NCI-H226 (cell line): ENCODE measurements at regions not wholly inside any gene's neighbourhood (a gene's known extent, or its start where the extent isn't known, plus 50 kb on each side); places are given as distances from the start of the nearest gene placed in this dataset.
"Not testable (repeated sequence)": the region's sequence is repeated elsewhere in the genome, so short reads cannot be mapped to it uniquely, and the experiment has no call there.

Source experiments
- DNase-seq: peaks from one replicate; pipeline ENCODE4 v3.0.0-alpha.2; 2015

DNA sequence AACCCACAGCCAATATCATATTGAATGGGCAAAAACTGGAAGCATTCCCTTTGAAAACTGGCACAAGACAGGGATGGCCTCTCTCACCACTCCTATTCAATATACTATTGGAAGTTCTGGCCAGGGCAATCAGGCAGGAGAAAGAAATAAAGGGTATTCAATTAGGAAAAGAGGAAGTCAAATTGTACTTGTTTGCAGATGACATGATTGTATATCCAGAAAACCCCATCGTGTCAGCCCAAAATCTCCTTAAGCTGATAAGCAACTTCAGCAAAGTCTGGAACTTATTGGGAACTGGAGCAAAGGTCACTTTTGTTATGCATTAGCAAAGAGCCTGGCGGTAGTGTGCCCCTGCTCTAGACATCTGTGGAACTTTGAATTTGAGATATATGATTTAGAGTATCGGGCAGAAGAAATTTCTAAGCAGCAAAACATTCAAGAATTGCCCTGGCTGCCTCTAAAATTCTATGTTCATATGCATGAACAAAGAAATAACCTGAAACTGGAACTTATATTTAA lies 53.4 kb upstream of the PSMA1 start:
- not testable (repeated sequence) for DNase-seq

DNA sequence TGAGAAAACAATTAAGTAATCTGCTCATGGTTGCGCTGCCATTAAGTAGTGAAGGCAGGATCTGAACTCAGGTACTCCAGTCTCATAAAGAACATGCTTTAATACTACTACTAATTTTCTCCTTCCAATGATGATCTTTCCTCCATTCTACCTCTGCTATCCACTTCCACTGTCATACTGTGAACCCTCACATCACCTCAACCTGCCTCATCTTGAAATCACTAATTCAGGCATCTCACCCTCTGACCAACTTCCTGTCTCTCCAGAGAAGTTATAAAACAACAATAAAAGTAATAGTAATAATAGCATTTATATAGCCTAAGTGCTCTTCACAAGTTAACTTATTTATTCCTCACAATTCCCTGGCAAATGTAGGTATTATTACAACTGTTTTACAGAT lies 57.1 kb upstream of the PSMA1 start:
- DNase-seq: no peak

DNA sequence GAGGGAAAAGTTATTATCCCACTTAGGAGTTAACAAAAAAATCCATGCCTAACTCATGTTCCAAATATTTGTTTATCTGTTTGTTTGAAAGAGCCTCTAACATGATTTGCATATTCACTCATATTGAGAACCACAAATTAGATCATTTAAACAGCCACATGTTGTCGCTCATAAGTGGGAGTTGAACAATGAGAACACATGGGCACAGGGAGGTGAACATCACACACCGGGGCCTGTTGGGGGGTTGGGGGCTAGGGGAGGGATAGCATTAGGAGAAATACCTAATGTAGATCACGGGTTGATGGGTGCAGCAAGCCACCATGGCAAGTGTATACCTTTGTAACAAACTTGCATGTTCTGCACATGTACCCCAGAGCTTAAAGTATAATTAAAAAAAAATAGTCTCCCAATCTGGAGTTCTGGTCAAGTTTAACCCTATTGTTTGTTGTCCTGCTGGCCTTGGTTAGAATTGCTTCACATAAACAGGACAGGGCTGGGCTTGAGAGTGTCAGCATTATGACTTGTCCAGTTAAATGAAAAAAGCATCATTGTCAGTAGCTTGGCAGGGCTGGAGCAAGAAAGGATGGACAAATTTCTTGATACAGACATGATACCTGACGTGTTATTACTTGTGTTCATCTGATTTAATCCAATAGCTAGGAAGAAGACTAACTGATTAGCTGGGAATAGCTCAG lies 57.8 kb upstream of the PSMA1 start:
- no peak for DNase-seq

DNA sequence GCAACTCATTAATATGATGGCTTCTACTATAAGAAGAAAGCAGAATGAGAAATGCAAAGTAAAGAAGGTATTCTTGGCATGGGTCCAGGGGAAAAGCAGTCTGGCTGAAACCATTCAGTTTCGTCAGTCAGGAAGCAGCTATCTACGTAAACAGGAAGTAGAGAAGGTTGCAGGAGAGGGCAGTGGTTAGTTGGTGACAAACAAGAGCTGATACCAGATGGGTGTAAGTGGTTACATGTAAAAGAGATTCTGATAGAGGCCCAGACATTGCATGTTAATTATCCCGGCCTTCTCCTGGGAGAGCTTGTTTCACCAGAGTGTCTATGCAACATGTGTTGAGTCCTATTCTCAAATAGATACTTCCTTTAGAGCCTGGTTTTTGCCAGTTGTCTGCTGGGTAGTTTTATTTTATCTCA lies 58.4 kb upstream of the PSMA1 start:
- peak; percentile 19 for DNase-seq

DNA sequence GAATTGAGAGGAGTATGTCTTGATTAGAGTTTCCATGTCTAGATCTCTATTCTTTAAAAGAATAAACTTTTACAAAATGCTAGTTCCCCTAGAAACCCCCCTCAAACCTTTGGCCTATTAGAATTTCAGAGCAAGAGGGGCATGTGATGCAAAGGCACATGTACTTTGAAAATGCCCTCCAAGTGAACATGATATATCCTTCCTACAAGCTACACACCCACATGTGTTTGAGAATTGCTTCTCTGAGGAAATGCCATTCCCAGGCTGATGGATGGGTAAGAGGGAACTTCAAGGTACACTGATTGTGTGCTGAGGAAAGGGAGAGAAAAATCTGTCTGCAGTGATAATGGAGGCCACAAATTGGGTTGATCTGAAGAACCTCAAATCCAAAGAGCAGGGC lies 59.5 kb upstream of the PSMA1 start:
- no peak for DNase-seq

DNA sequence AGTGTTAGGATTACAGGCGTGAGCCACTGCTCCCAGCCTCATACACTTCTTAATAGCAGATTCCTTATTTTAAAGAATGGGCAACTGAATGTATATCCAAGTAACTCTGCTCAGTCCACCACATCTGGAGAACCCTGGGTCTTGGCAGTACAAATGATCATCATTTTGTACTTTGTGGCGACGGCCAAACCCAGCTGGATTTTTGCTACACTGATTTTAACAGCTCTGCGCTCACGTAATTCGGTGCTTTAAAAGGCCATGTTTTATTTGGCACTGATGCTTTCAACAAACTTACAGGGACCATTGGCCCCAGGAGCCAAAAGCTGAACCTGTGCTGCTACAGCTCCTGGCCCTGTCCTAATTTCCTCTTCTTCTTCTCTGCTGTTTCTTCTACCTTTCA lies 60.8 kb upstream of the PDE3B start:
- no peak for DNase-seq

DNA sequence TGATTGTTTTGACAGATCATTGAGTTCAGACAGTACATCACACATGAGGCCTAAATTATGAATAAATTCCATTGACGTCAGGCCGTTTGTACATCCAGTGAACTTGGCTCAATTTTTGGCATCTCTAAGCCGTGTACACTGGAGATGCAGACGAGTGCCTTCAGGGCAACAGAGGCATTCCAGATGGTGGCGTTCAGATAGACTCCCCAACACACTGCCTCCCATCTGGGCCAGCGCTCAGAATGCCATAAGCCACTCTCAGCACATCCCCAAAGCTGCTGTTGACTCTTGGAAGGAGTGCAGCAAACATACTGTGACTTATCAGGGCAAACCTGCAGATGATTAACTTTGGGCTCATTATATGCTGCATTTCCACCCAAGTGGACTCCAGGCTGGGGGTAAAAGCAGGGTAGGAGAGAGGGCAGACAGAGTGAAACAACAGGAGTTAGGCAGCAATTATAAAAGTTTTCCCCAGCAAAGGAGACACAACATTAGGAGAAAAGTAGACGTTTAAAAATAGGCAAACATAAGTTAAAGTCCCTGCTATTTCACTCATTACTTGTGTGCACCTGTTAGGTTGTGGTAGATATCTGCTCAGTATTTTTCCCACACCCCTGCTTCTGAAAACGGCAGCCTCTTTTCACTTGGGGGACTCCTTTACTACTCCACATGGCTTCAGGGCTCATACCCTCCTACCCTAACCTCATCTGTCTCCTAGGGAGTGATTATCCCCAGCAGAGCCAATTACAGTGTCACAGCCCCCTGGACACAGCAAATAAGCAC lies 60.2 kb upstream of the PDE3B start:
- DNase-seq: no peak

DNA sequence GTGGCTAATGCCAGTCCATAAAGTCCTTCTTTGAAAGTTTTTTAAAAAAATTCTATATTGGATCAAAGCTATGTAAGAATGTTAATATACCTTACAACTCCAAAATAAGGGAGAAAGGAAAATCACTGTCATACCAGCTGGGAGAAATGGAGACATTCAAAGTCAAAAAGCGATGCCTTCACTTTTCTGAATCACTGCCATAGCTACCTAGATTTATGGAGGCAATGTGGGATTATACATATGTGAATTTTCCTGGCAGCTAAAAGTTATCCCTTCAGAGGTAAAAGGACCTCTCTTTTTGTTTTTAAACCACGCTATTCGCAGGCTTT lies 59.6 kb upstream of the PDE3B start:
- no peak for DNase-seq

DNA sequence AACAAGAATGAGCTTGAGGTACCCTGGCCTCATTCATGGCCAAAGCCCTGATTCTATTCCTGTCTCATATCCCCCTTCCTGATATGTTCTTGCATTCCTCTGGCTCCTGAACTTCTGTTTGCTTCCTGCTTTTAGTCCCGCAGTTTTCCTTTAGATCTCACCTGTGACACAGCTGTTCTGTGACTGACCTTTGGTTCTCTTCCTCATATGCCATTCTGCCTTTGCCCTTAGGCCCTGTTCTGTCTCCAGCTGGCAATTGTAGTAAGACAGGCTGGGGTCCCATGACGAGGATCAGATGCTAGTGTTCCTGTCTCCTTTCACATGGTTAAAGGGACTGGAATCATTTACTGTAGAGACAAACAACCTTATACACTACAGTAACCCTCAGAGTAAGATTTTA lies 59.0 kb upstream of the PDE3B start:
- no peak for DNase-seq

DNA sequence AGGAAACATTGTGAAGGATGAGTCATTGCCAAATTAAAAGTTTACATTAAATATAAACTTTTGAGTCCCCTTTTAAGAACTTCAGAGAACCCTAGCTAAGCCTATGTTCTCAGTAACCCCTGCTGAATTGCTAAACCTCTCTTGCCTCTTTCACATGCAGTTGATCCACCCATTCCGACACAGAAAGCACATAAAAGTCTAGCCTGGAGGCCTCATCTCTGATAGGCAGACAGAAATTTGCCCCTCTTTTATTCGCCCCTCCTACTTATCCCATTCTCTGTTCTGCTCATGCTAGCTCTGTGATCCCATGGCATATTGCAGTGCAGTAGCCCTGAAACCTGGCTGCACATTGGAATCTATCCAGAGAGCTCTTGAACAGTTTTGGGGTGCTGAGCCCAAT lies 58.2 kb upstream of the PDE3B start:
- DNase-seq: no peak

DNA sequence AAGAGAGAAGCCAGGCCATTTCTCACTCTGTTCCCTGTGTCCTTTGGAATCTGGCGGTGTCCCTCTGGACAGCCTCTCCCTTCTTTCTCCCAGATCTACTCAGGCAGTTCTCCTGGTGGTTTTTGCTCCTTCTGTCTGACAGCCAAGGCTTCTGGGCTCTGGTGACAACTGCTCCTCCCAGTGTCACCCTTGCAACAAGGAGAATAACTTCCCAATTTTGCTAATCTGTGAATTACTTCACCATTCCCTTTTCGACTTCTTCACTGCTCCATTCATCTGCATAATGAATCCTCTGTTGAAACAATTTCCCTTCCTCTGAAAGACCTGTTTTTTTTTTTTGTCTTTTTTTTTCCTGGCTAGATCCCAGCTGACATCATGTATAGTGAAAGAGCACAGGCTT lies 56.3 kb upstream of the PDE3B start:
- no peak for DNase-seq

DNA sequence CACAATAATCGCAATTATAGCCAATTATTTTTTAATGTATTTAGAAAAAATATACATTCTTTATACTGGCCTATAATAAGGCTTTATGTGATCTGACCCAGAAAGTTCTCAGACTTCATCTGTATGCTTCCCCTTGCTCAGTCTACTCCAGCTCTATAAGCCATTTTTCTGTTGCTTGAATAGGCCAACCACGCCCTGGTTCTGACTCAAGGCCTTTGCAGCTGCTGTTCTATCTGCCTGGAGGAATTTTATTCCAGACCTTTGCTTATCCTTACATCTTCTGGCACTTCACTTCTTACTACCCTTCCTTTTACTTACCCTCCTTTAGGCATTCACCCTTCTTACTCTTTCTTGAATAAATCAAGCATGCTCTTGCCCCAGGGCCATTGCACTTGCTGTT lies 54.9 kb upstream of the PDE3B start:
- no peak for DNase-seq

DNA sequence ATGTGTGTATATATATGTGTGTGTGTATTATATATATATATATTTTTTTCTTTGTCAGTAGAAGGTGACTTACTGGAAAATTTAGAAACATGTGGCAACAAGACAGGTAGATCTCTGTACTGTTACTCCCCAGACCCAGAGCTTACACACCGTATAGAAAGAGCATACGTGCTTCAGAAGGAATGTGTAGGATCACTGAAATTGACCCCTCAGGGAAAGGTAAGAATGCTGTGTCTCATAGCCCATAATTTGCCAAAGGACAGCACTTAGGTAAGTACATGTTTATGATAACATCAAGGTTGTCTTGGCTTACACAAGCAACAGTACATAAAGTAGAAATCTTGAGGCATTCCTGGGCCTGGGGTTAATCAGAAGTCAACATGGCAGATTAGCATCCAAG lies 54.2 kb upstream of the PDE3B start:
- DNase-seq: no peak

DNA sequence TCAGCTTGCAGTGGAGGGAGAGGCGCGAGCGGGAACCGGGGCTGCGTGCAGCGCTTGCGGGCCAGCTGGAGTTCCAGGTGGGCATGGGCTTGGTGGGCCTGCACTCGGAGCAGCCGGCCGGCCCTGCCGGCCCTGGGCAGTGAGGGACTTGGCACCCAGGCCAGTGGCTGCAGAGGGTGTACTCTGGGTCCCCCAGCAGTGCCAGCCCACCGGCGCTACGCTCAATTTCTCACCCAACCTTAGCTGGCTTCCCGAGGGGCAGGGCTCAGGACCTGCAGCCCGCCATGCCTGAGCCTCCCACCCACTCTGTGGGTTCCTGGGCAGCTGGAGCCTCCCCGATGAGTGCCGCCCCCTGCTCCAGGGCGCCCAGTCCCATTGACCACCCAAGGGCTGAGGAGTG lies 52.6 kb upstream of the PDE3B start:
- DNase-seq: not testable (repeated sequence)

DNA sequence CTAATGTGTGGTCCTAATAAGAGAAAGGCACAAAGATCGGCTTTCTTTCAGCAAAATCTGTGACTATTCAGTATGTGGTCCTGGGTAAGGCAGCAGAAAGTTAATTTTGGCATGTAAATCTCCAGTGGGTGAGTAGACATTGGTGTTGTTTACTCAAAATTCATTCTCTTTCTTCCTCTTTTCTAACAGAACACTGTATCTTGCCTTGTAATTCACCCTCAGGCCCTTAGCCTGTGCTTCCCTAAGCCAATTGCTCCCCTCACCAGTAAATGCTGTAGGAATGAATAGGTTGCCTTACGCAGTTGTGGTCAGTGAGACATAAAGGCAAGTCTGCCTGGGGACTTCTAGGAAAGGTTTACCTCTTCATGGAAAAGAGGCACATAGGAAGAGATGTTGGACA lies 49.9 kb upstream of the PDE3B start:
- no peak for DNase-seq
